ENCODE measurements at regions not wholly inside any gene's neighbourhood (a gene's known extent, or its start where the extent isn't known, plus 50 kb on each side); places are given as distances from the start of the nearest gene placed in this dataset.

GRCh38 chr2:67792191-67792590 lies 270.6 kb downstream of the C1D start:
- Histone ChIP-seq H3K79me2 (ENCODE audit: insufficient read depth, low read length) (no peaks in the 10 kb centered on the region), H3K9ac (ENCODE audit: low read length) (no peak overlapping the region), H3K36me3 (ENCODE audit: control insufficient read depth in 1 of 2, insufficient read depth in 2 of 2, low read length in 2 of 2) (no peaks in the 10 kb centered on the region), H3K4me2 (ENCODE audit: low read length) (no peak overlapping the region), H3K27ac (ENCODE audit: low read depth, low read length) (no peak overlapping the region), H3K4me1 (ENCODE audit: control insufficient read depth in 1 of 2, insufficient read depth in 2 of 2, low read length in 2 of 2) (no peaks in the 10 kb centered on the region), H2AFZ (ENCODE audit: low read depth, low read length, poor library complexity, severe bottlenecking) (no peak overlapping the region), H3K9me3 (ENCODE audit: control insufficient read depth in 1 of 2, insufficient read depth in 1 of 2, low read depth in 1 of 2, low read length in 2 of 2) (no peaks in the 10 kb centered on the region), H4K20me1 (ENCODE audit: insufficient read depth) (no peaks in the 10 kb centered on the region), H3K9me2 (ENCODE audit: insufficient read depth) (no peaks in the 10 kb centered on the region), H3K27me3 (ENCODE audit: insufficient read depth, low read length) (peaks cover 27% of the 10 kb centered on the region; the same call in 1 of the 2 replicates), H3K4me3 (replicated peaks in 1 of 2; ENCODE audit: low read depth in 1 of 2, low read length in 2 of 2) (no peak overlapping the region)
- no peak for TF ChIP-seq SRF (IDR thresholded peaks at IDR 0.05; ENCODE audit: low read depth)
- TF ChIP-seq RAD21 (IDR thresholded peaks at IDR 0.05; ENCODE audit: low read depth): no peak
- TF ChIP-seq JUND (IDR thresholded peaks at IDR 0.05): no peak
- no peak for TF ChIP-seq CTCF (IDR thresholded peaks at IDR 0.05 in 2 of 3, conservative IDR thresholded peaks at IDR 0.05 in 1 of 3; ENCODE audit: borderline replicate concordance in 1 of 3, insufficient read depth in 1 of 3, low read depth in 2 of 3, low read length in 2 of 3)
- no peak for TF ChIP-seq EGR1 (IDR thresholded peaks at IDR 0.05; ENCODE audit: low read depth)
- TF ChIP-seq EZH2 (IDR thresholded peaks at IDR 0.05): no peak
- no peak for TF ChIP-seq ZBTB33 (IDR thresholded peaks at IDR 0.05; ENCODE audit: extremely low read depth, insufficient replicate concordance, low read length)
- TF ChIP-seq CEBPB (IDR thresholded peaks at IDR 0.05; ENCODE audit: low read depth): no peak
- TF ChIP-seq FOSL1 (IDR thresholded peaks at IDR 0.05; ENCODE audit: low read depth): no peak
- no peak for TF ChIP-seq TCF7L2 (IDR thresholded peaks at IDR 0.05; ENCODE audit: borderline replicate concordance, extremely low read depth, insufficient read depth, insufficient read length)
- no peak for TF ChIP-seq REST (IDR thresholded peaks at IDR 0.05; ENCODE audit: low read depth)
- TF ChIP-seq ELF1 (IDR thresholded peaks at IDR 0.05; ENCODE audit: borderline replicate concordance, low read depth): no peak
- no peak for TF ChIP-seq YY1 (IDR thresholded peaks at IDR 0.05; ENCODE audit: extremely low read depth, insufficient replicate concordance, low read depth, low read length)
- no peak for TF ChIP-seq EZH2phosphoT487 (IDR thresholded peaks at IDR 0.05; ENCODE audit: borderline replicate concordance)
- no peak for ATAC-seq
- DNase-seq (ENCODE audit: low read depth, low spot score): no peak
- ChIA-PET POLR2A (no interaction called here), CTCF (interaction anchor here (0.7 kb wide), 1 partner anchor 59 kb away, joined by 3 read pairs; no protein-coding TSS in a partner anchor), RAD21 (ENCODE audit: low non-redundant PET in 1 of 2, low total read pairs in 2 of 2, uncharacterized antibody in 2 of 2, unreplicated experiment in 2 of 2) (no interaction called here)
- no TSS peak for BruUV-seq (replicated peaks)
- intact Hi-C loops (cut with micrococcal nuclease): no loop called here

All from HCT116 (cell line).